ENCODE measurements at regions not wholly inside any gene's neighbourhood (a gene's known extent, or its start where the extent isn't known, plus 50 kb on each side); places are given as distances from the start of the nearest gene placed in this dataset.
"Not testable (repeated sequence)": the region's sequence is repeated elsewhere in the genome, so short reads cannot be mapped to it uniquely, and the experiment has no call there.

DNA sequence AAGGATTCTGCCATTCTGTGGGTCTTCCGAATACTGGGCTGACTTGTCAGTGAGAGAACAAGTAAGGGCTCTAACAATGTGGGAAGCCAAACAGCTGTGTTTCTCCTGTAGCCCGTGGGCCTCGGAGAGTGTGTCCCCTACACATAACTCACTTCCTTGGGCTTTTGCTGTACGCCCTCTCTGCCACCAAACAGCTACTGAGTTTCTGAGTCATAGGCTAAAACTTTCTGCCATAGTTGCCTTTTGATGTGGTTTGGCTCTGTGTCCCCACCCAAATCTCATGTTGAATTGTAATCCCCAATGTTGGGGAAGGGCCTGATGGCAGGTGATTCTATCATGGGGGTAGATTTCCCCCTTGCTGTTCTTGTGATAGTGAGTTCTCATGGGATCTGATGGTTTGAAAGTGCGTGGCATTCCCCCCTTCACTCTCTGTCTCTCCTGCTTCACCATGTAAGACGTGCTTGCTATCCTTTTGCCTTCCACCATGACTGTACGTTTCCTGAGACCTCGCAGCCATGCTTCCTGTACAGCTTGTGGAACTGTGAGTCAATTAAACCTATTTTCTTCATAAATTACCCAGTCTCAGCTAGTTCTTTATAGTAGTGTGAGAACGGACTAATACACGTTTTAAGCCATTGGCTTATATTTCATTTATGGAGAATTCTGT lies 194.8 kb upstream of the HMCN1 start:
- ATAC-seq: peak; percentile 73 to 82

GRCh38 chr1:185538309-185538898 lies 195.8 kb upstream of the HMCN1 start:
- not testable (repeated sequence) for ATAC-seq

- no peak for ATAC-seq
These were observed 196.6 kb upstream of the HMCN1 start for GRCh38 chr1:185537596-185537995.

GRCh38 chr1:185536165-185536920 lies 197.8 kb upstream of the HMCN1 start:
- ATAC-seq: no peak

GRCh38 chr1:185535621-185536020 lies 198.6 kb upstream of the HMCN1 start:
- no peak for ATAC-seq

GRCh38 chr1:185534801-185535200 lies 199.4 kb upstream of the HMCN1 start:
- no peak for ATAC-seq

DNA sequence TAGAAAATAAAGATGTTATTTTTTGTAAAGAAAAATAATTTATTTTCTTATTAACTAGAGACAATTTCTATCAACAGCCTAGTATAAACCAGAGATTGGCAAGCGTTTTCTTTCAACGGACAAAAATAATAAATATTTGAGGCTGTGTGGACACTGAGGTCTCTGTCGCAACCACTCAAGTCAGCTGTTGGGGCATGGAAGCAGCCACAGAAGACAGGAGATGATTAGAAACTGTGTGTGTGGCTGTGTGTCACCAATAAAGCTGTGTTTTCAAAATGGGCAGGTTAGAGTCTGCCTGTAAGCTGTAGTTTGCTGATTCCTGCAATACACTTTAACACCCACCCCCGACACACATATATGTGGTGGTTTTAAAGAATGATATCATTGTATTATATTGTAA lies 200.6 kb upstream of the HMCN1 start:
- no peak for ATAC-seq

DNA sequence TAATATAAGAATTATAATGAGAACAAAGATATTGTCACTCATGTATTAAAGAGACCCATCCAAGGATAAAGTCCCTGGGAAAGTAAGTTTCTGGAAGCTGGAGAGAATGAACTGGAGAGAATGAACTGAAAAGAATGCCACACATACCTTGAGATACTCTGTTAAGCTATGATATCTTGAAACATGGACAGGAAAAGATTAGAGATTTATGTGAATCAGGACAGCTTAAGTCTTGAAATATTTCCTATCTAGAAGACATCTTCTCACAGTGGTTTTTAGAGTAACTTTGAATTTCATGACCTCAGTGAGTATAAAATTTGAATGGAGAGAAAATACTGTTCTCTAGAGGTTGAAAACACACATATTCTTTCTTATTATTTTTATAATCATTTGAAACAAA lies 201.3 kb upstream of the HMCN1 start:
- ATAC-seq: no peak

- no peak for ATAC-seq
These were observed 202.4 kb upstream of the HMCN1 start for GRCh38 chr1:185531838-185532237.

- ATAC-seq: no peak
These were observed 204.0 kb upstream of the HMCN1 start for GRCh38 chr1:185530215-185530614.

- no peak for ATAC-seq
These were observed 204.5 kb upstream of the HMCN1 start for GRCh38 chr1:185529673-185530072.

DNA sequence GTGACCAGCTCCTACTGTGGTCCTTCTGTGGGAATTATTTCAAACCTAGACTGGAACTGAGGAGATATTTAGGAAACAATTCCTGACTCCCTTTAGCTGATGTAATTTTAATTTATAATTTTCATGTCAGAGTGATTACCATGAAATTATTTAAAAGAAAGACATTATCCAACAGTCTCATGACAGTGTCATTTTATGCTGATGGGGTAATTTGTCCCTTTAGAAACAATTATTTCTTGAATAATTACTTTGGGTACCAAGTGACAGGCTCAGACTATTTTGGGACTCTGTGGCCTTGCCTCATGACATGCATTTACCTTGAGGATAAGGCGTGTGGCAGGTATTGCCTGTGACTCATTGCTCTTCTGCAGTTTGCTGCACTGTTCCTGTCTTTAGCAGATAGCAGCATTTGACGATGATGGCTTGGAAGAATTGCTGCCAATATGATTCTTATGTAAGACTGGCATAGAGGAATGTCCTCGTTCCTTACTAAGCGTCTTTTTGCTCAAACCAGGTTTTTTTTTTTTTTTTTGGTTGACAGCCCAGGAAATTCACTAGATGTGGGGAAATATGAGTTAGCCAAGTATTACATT lies 206.0 kb upstream of the HMCN1 start:
- ATAC-seq: no peak

DNA sequence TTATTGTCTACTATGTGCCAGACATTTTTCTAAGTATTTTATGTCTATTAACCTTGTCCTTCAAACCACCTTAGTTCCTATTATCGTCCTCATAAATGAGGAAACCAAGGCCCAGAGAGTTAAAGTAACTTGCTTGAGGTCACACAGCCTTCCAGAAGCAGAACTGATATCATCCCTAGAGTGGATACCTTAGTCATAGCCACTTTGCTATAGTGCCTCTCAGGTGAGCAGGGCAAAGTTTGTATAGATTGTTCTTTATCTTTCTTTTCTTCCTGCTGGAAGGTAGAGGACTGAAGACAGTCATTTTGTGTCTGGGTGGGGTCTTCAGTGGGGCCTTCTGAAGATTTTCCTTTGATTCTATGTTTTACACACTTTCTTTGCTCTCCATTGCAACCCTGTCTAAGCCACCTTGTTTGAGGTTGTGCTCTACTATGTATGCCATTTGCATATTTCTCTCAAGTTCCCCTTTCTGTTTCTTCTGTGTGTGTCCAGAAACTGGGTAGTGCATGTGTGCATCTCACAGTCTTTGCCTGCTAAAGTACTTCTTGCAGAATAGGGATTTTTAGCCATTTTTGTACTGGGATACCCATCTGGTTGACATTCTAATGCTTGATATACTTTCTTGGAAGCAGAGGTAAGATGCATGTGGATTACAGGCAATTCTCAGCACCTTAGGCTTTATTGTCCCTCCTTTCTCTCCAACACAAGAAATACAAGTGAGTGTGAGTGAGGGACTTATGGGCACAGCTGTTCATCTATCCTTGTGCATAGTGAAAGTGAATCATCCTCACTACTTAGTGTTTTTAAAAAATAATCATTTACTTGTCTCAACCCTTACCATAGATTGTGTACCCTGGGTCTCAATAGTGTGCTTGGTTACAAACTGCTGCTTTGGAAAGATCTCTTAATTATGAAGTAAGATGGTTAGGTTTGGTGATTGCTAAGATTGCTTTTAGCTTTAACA lies 207.6 kb upstream of the HMCN1 start:
- ATAC-seq: peak in 1 of 2 donors; percentile 46

DNA sequence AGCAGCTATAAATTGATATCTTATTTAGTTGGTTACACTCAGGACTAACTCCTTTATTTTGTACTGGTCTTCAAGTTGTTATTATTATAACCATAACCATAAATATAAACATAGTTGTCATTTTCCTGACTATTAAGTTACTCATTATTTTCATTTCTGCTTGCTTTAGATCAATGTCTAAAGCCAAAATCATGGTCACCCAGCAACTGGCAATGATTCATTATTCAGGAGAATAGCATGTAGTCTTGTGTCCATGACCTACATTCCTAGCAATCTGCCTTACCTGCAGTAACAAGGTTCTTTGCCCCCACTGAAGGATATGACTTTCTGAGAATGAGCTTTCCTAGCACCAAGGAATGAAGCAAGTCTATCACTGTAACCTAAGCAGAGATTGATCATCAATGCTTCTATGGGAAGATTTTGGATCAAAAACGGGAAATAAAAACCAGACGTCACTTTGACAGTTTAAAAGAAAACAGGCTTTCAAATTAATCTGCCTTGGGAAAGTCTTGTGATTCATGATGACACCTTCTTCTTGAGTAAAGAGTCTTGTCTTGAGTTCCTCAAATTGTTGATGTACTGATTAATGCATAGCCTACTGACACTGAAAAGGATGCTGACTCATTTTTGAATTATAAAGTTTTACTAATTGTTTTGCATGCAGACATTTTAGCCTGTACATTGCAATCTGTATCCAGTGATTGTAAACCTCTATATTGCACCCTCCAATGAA lies 203.3 kb upstream of the IVNS1ABP start:
- peak; percentile 91 to 92 for ATAC-seq

DNA sequence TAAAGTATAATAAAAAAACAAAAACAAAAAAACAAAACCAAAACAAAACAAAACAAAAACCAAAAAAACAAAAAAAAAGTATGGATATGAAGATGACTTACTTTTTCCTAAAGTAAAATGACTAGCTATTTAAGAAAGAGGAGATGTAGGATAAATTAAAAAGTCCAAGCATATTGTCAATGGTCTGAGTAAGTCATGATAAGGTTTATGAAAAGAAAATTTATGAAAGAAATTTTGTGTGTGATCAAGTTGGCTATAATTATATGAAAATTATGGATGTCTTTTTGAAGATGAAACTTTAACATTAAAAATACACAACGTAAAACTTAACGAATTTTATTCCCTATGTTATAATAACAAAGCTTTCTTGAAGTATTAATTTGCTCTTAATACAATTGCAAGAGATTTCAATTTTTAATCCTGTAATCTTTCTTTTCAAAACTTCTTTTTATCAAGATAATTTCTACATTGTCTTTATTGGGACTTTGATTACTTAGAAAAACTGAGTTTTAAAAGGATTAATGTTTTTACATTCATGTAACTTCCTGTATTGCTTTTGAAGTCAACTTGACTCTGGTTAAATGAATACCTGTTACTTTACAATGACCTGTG lies 200.9 kb upstream of the IVNS1ABP start:
- ATAC-seq: no peak

DNA sequence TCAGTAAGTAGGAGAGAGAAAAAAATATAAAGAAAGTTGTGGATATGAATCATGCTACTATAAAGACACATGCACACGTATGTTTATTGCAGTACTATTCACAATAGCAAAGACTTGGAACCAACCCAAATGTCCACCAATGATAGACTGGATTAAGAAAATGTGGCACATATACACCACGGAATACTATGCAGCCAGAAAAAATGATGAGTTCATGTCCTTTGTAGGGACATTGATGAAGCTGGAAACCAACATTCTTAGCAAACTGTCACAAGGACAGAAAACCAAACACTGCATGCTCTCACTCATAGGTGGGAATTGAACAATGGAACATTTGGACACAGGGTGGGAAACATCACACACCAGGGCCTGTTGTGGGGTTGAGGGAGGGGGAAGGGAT lies 200.3 kb upstream of the IVNS1ABP start:
- ATAC-seq: not testable (repeated sequence)

DNA sequence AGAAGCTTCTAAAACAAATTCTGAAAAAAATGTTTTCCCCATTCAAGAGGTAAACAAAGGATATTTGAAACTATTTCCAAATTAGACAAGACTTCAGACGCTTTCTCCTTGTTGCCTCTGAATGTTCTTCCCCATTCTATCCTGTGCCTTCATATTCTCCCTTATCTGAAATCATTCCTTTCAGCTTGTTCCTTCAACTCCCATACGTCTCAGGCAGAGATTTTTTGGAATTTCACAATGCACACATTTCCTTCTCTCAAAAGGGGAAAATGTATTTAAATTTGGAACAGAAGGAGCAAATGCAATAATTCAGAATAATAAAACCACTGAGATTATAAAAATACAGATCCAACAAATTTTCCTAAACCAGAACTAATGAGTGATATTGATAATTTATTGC lies 198.7 kb upstream of the IVNS1ABP start:
- no peak for ATAC-seq

DNA sequence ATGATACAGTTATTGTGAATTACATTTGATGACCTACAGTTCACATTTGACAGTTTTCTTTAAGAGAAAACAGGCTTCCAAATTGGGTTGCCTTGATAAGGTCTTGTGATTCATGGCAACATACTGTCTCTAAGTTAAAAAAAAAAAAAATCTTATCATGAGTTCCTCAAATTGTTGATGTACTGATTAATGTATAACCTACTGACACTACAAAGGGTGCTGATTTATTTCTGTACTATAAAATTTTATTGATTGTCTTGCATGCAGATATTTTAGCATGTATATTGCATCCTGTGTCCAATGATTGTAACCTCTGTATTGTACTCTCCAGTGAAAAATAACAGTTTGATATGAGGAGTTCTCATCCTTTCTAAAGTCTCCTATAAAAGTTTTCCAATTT lies 197.3 kb upstream of the IVNS1ABP start:
- ATAC-seq: no peak

DNA sequence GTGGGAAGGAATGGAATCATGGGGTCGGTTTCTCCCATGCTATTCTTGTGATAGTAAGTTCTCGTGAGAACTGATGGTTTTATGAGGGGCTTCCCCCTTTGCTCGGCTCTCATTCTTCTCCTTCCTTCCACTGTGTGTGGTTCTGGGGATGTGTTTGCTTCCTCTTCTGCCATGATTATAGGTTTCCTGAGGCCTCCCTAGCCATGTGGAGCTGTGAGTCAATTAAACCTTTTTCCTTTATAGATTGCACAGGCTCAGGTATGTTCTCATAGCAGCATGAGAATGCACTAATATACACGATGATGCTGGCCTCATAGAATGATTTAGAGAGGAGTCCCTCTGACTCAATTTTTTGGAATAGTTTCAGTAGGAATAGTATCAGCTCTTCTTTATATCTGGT lies 195.4 kb upstream of the IVNS1ABP start:
- ATAC-seq: no peak

DNA sequence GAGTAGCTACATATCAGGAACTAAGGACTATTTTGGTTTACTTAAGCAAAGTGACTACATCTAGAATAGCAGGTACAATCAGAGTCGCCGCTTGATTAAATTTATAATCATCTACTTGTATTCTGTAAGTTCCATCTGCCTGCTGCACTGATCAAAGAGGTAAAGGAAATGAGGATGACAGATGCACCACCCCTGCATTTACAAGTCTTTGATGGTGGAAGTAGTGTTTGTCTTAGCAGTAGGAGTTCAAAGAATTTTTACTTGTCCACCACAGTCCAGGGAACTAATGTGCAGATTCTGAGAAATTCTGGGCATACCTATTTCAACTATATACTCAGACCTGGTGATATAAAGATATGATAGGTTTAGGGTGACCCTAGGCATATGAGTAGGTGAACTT lies 184.1 kb upstream of the IVNS1ABP start:
- ATAC-seq: no peak

GRCh38 chr1:185500001-185500626 lies 183.1 kb upstream of the IVNS1ABP start:
- ATAC-seq: peak; percentile 87 to 92
